PC-3 (cell line): ENCODE measurements at regions not wholly inside any gene's neighbourhood (a gene's known extent, or its start where the extent isn't known, plus 50 kb on each side); places are given as distances from the start of the nearest gene placed in this dataset.

ENCODE experiments used
- ATAC-seq: fragments of 200-7000 bp; cut with Tn5 transposase; 2 replicates; pipeline ENCODE4 v1.9.1; 2020; ENCODE audit warnings: mild to moderate bottlenecking, moderate library complexity
- BruUV-seq: library from RNA; stranded (reverse); fragments of 400-500 nt; replicated peaks from 2 replicates; lab custom pipeline; 2021; lab: Mats Ljungman, UMichigan
- CTCF ChIA-PET: fragments of 300-600 bp; sonication (Branson Sonifier 250); formaldehyde crosslinking; loops from one replicate; lab custom pipeline; 2022; ENCODE audit warnings: antibody characterized with exemption; lab: Charles Lee
- POLR2A ChIA-PET: fragments of 300-600 bp; sonication (Branson Sonifier 250); formaldehyde crosslinking; loops from one replicate; lab custom pipeline; 2022; ENCODE audit warnings: antibody characterized with exemption; ENCODE audit not compliant: unreplicated experiment; lab: Charles Lee
- DNase-seq: peaks from one replicate; pipeline ENCODE4 v3.0.0-alpha.2; 2015
- H2AFZ ChIP-seq: fragments of 300-600 bp; sonication (generic); 2 replicates; pipeline ENCODE4 v1.6.0; 2016; ENCODE audit warnings: antibody characterized with exemption, low read length
- H3F3A ChIP-seq: fragments of 300-600 bp; sonication (generic); one replicate; pipeline ENCODE4 v1.6.0; 2017; ENCODE audit warnings: antibody characterized with exemption, low read length, control low read depth, mild to moderate bottlenecking; ENCODE audit not compliant: unreplicated experiment
- H3K27ac ChIP-seq: fragments of 300-600 bp; sonication (generic); 2 replicates; pipeline ENCODE4 v1.5.1; 2016; ENCODE audit warnings: mild to moderate bottlenecking, low read length
- H3K27me3 ChIP-seq: fragments of 300-600 bp; sonication (generic); 2 replicates; pipeline ENCODE4 v1.6.1; 2016; ENCODE audit warnings: low read length, mixed read lengths
- H3K36me3 ChIP-seq: fragments of 300-600 bp; sonication (generic); 2 replicates; pipeline ENCODE4 v1.6.1; 2016; ENCODE audit warnings: low read depth, mixed run types, low read length, mixed read lengths
- H3K4me1 ChIP-seq: fragments of 300-600 bp; sonication (generic); 2 replicates; pipeline ENCODE4 v1.5.1; 2016; ENCODE audit warnings: low read length; ENCODE audit not compliant: insufficient read depth
- H3K4me2 ChIP-seq: fragments of 300-600 bp; sonication (generic); 2 replicates; pipeline ENCODE4 v1.6.0; 2016; ENCODE audit warnings: low read length
- H3K4me3 ChIP-seq: fragments of 300-600 bp; sonication (generic); 2 replicates; pipeline ENCODE4 v1.5.1; 2016; ENCODE audit warnings: mild to moderate bottlenecking, low read length, mixed read lengths
- H3K79me2 ChIP-seq: fragments of 300-600 bp; sonication (generic); 2 replicates; pipeline ENCODE4 v1.6.1; 2017; ENCODE audit warnings: low read length, mixed read lengths
- H3K9ac ChIP-seq: fragments of 300-600 bp; sonication (generic); 2 replicates; pipeline ENCODE4 v1.6.0; 2016; ENCODE audit warnings: mild to moderate bottlenecking, low read length
- H3K9me2 ChIP-seq: fragments of 300-600 bp; sonication (generic); replicated peaks from 2 replicates; pipeline ENCODE4 v1.6.1; 2016; ENCODE audit warnings: mixed run types, low read length, mixed read lengths
- H3K9me3 ChIP-seq: fragments of 300-600 bp; sonication (generic); 2 replicates; pipeline ENCODE4 v1.6.1; 2016; ENCODE audit warnings: low read length, mixed read lengths
- H4K20me1 ChIP-seq: fragments of 300-600 bp; sonication (generic); 2 replicates; pipeline ENCODE4 v1.6.1; 2016; ENCODE audit warnings: low read length, mixed read lengths
- CTCF ChIP-seq: fragments of 300-600 bp; sonication (generic); conservative IDR thresholded peaks from 2 replicates; pipeline ENCODE4 v1.5.1; 2017; ENCODE audit warnings: antibody characterized with exemption, low read depth, mild to moderate bottlenecking, low read length
- EZH2 ChIP-seq: fragments of 300-600 bp; sonication (generic); IDR thresholded peaks from one replicate; pipeline ENCODE4 v1.6.1; 2017; ENCODE audit warnings: antibody characterized with exemption, mild to moderate bottlenecking, low read length; ENCODE audit not compliant: unreplicated experiment
- EZH2phosphoT487 ChIP-seq: fragments of 300-600 bp; sonication (generic); IDR thresholded peaks from 2 replicates; pipeline ENCODE4 v1.6.1; 2018; ENCODE audit warnings: mild to moderate bottlenecking, antibody characterized with exemption, low read length, borderline replicate concordance
- intact Hi-C: fragments of 100-400 bp; cut with micrococcal nuclease; formaldehyde crosslinking; loops from 2 replicates; pipeline ENCODE4 v1.9.0; 2023

GRCh38 chr3:72520690-72521308, 327.4 kb downstream of the SHQ1 start:
- no peaks in the 10 kb centered on the region for H3K27me3 ChIP-seq
- DNase-seq (peak; percentile 95), ATAC-seq (peak; percentile 84)
- no peaks in the 10 kb centered on the region for H3F3A ChIP-seq
- TF ChIP-seq EZH2 = no peak
- no peak for TF ChIP-seq EZH2phosphoT487
- no peak for TF ChIP-seq CTCF
- 0 out of 2 replicates have a peak overlapping the region, but pooled peaks have one; percentile 12 for H2AFZ ChIP-seq
- no peaks in the 10 kb centered on the region for H3K36me3 ChIP-seq
- H3K9ac ChIP-seq = no peak overlapping the region
- H3K9me2 ChIP-seq = no peaks in the 10 kb centered on the region
- H4K20me1 ChIP-seq = no peaks in the 10 kb centered on the region
- H3K79me2 ChIP-seq = no peaks in the 10 kb centered on the region
- peak overlapping the region; percentile 42 for H3K27ac ChIP-seq
- intact Hi-C loops = loop anchor here (1.0 to 5.0 kb wide), 4 partner anchors 28 to 302 kb away; partner anchors contain the start of gene RYBP
- no peak overlapping the region; the same call in 1 of the 2 replicates for H3K4me3 ChIP-seq
- peaks cover 56% of the 10 kb centered on the region for H3K4me1 ChIP-seq
- peak overlapping the region; percentile 65 for H3K4me2 ChIP-seq
- ChIA-PET CTCF (no interaction called here), POLR2A (interaction anchor here (0.5 kb wide), 1 partner anchor 396 kb away, joined by 18 read pairs; no protein-coding TSS in a partner anchor)
- no peaks in the 10 kb centered on the region for H3K9me3 ChIP-seq
- no TSS peak for BruUV-seq

GRCh38 chr3:72519946-72520604, 328.2 kb downstream of the SHQ1 start:
- Histone ChIP-seq H3K4me1 (peaks cover 56% of the 10 kb centered on the region), H3K9ac (no peak overlapping the region), H3K36me3 (no peaks in the 10 kb centered on the region), H4K20me1 (no peaks in the 10 kb centered on the region), H3K27me3 (no peaks in the 10 kb centered on the region), H3F3A (no peaks in the 10 kb centered on the region), H3K9me3 (no peaks in the 10 kb centered on the region), H2AFZ (no peak overlapping the region), H3K9me2 (no peaks in the 10 kb centered on the region), H3K4me3 (no peak overlapping the region), H3K79me2 (no peaks in the 10 kb centered on the region), H3K27ac (no peak overlapping the region), H3K4me2 (peak overlapping the region; percentile 65)
- ATAC-seq (no peak), DNase-seq (no peak)
- ChIA-PET CTCF (no interaction called here), POLR2A (interaction anchor here (0.5 kb wide), 1 partner anchor 397 kb away, joined by 18 read pairs; no protein-coding TSS in a partner anchor)
- intact Hi-C loops = loop anchor here (2.0 to 5.0 kb wide), 3 partner anchors 27 to 302 kb away; partner anchors contain the start of gene RYBP
- BruUV-seq = no TSS peak
- TF ChIP-seq EZH2phosphoT487 = no peak
- no peak for TF ChIP-seq EZH2
- no peak for TF ChIP-seq CTCF
